ENCODE measurements at regions not wholly inside any gene's neighbourhood (a gene's known extent, or its start where the extent isn't known, plus 50 kb on each side); places are given as distances from the start of the nearest gene placed in this dataset.
A peak's percentile ranks its signal among the peaks of the same experiment; 100 is the strongest.

- Histone ChIP-seq H3K27me3 (no peaks in the 10 kb centered on the region), H3K9me3 (peaks cover 0 to 2% (median 0%) of the 10 kb centered on the region in 11 donors), H3K4me1 (peaks cover 0 to 6% (median 0%) of the 10 kb centered on the region in 9 donors), H3K36me3 (no peaks in the 10 kb centered on the region), H3K4me3 (no peak overlapping the region), H3K27ac (no peak overlapping the region)
- TF ChIP-seq, protein P1, sequence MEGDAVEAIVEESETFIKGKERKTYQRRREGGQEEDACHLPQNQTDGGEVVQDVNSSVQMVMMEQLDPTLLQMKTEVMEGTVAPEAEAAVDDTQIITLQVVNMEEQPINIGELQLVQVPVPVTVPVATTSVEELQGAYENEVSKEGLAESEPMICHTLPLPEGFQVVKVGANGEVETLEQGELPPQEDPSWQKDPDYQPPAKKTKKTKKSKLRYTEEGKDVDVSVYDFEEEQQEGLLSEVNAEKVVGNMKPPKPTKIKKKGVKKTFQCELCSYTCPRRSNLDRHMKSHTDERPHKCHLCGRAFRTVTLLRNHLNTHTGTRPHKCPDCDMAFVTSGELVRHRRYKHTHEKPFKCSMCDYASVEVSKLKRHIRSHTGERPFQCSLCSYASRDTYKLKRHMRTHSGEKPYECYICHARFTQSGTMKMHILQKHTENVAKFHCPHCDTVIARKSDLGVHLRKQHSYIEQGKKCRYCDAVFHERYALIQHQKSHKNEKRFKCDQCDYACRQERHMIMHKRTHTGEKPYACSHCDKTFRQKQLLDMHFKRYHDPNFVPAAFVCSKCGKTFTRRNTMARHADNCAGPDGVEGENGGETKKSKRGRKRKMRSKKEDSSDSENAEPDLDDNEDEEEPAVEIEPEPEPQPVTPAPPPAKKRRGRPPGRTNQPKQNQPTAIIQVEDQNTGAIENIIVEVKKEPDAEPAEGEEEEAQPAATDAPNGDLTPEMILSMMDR (IDR thresholded peaks at IDR 0.05), result no peak
- WGBS, 2 donors, result 71 to 72% methylated on average over 7 of the region's 7 CpGs
- intact Hi-C loops (cut with DNase I), result no loop called here
- DNase-seq (no peak), ATAC-seq (no peak)
Measured at GRCh38 chr7:47202146-47202783, 379.6 kb downstream of the TNS3 start.

GRCh38 chr7:47198159-47198558 lies 383.8 kb downstream of the TNS3 start:
- no peak overlapping the region for H3K27ac ChIP-seq
- no peaks in the 10 kb centered on the region for H3K9me3 ChIP-seq
- no peaks in the 10 kb centered on the region for H3K27me3 ChIP-seq
- no peak overlapping the region for H3K4me3 ChIP-seq
- TF ChIP-seq, protein P1 (IDR thresholded peaks at IDR 0.05), result no peak
- 98 to 99% methylated on average over 1 of the region's 1 CpG for WGBS, 2 donors
- intact Hi-C loops (cut with DNase I), result no loop called here
- no peaks in the 10 kb centered on the region for H3K36me3 ChIP-seq
- DNase-seq (no peak), ATAC-seq (peak in 2 of 8 donors; percentile 30 to 55)
- peaks cover 0 to 13% (median 4%) of the 10 kb centered on the region in 9 donors for H3K4me1 ChIP-seq

DNA sequence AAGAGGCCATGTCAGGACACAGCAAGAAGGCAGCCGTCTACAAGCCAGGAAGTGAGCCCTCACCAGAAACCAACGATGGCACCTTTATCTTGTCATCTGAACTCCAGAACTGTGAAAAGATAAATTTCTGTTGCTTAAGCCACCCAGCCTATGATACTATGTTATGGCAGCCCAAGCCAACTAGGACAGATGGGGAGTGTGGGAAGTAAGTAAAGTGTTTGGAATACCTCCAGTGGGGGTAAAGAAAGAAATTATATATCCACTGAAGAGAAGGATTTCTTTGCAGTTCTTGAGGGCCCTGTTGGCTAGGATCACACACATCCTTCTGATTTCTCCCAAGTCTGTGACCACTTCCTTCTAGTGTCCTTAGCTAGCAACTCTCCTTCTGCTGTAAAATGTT lies 384.4 kb downstream of the TNS3 start:
- 61 to 63% methylated on average over 2 of the region's 2 CpGs for WGBS, 2 donors
- Histone ChIP-seq H3K9me3 (no peaks in the 10 kb centered on the region), H3K27me3 (no peaks in the 10 kb centered on the region), H3K36me3 (no peaks in the 10 kb centered on the region), H3K4me3 (no peak overlapping the region), H3K4me1 (peaks cover 0 to 13% (median 4%) of the 10 kb centered on the region in 9 donors), H3K27ac (no peak overlapping the region)
- intact Hi-C loops (cut with DNase I), result no loop called here
- no peak for ATAC-seq
- TF ChIP-seq, protein P1 (IDR thresholded peaks at IDR 0.05), result no peak
- no peak for DNase-seq

DNA sequence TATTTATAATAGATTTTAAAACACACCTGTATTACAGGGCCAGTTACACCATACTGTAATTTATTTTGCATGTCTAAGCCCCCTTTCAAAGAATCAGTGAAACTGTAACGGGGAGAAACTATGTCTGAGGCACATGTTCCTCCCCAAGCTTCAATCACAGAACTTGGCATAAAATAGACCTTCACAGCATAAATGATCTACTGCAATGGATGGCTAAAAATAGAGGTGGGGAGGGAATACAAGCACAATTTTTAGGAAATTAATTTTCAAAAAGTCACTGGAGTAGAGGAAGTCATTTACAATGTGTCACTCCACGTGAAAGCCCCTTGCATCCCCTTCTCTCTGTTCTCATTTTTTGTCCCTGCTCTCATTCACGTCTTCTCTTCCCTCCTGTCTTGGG lies 385.2 kb downstream of the TNS3 start:
- Histone ChIP-seq H3K4me3 (no peak overlapping the region), H3K27me3 (no peaks in the 10 kb centered on the region), H3K36me3 (no peaks in the 10 kb centered on the region), H3K27ac (no peak overlapping the region), H3K4me1 (peaks cover 0 to 13% (median 4%) of the 10 kb centered on the region in 9 donors), H3K9me3 (no peaks in the 10 kb centered on the region)
- WGBS, 2 donors, result 63 to 64% methylated on average over 3 of the region's 3 CpGs
- ATAC-seq (no peak), DNase-seq (no peak)
- TF ChIP-seq, protein P1 (IDR thresholded peaks at IDR 0.05), result no peak
- intact Hi-C loops (cut with DNase I), result no loop called here
